Activated CD4-positive, CD25-positive, alpha-beta regulatory T cell treated with anti-CD3 and anti-CD28 coated beads, Interleukin-2, amount 50 U/mL, for 16 hours (primary cell): ENCODE measurements at regions not wholly inside any gene's neighbourhood (a gene's known extent, or its start where the extent isn't known, plus 50 kb on each side); places are given as distances from the start of the nearest gene placed in this dataset.

Experiments
- DNase-seq: peaks from one replicate; pipeline ENCODE4 v3.0.0-alpha.2; 2020; ENCODE audit warnings: low read depth, low spot score

DNA sequence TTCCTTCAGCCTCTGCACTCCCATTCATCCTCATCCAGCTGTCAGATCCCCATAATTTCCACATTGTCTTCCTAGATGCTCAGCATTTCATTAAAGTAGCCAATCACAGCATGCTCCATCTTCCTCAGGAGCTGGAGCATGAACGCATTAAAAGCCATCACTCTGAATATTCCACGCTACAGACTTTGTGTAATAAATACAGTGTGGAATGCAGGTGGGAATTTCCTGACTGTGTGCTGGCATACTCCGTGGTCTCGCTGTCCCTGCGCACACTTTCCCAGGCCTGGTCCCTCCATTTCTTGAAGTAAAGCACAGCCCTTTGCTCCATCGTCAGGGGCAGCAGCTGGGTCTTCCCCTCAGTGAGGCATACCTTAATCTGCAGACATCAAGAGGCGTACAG lies 123.7 kb upstream of the NCK2 start:
- no peak for DNase-seq

- no peak for DNase-seq
These were observed 126.4 kb upstream of the NCK2 start for GRCh38 chr2:105618351-105618659.

GRCh38 chr2:105617631-105618350 lies 126.9 kb upstream of the NCK2 start:
- no peak for DNase-seq

DNA sequence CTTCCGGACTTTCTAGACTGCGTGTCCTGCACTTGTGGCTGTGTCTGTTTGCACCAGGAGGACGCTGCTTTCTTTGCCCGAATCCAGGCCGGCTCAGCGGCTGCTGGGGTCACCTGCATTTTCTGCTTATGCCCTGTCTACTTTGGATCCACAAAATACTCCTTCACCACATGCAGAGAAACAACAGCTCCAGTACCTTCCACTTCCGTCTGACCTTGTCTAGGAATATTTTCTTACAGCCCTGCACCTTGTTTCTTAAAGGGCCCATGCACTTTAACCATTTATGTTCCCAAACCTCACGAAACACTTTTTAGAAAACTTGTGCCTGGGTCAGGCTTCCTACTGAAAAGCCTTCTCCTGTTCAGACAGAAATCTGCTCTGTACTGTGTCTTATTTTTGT lies 129.4 kb upstream of the NCK2 start:
- no peak for DNase-seq

DNA sequence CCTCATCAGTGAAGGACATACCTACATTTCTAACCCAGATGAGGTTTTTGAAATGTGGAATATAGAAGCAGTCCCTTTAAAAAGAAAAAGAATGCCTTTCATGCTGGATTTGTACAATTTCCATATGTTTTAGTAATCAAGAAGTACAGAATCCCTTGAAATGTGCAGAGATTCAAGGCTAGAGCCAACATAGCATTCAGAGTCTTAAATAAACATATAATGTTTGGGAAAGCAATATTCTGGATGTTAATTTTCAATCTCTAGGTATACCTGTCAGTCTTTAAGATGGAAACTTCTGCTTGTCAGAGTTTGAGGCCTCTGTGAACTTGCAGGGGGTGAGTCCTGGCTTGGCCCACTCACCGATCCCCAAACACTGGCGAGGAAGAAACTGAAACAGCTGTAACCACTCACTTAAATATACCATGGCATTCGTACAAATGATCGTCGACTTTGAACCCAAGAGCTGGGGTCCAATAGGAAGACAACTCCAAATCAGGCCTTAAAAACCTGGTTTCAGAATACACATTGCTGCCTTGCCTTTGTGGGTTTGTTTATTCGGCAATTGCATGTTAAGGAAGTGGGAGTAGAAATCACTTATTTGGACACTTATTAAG lies 132.8 kb upstream of the NCK2 start:
- DNase-seq: no peak

DNA sequence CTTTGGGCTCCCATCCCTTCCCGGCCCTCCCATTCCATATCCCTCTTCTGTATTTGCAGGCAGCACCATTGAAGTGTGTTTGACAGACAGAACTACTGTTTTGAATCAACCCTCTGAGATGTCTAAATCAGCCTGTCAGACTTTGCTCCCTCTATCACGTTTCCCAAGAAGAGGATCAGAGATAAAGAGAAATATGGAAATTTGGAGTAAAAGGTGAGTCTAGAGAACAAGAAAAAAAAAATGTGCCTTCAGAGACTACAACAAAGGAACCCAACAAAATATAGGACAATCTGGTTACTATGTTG lies 133.4 kb upstream of the NCK2 start:
- DNase-seq: no peak

- no peak for DNase-seq
These were observed 134.0 kb upstream of the NCK2 start for GRCh38 chr2:105610576-105611332.

DNA sequence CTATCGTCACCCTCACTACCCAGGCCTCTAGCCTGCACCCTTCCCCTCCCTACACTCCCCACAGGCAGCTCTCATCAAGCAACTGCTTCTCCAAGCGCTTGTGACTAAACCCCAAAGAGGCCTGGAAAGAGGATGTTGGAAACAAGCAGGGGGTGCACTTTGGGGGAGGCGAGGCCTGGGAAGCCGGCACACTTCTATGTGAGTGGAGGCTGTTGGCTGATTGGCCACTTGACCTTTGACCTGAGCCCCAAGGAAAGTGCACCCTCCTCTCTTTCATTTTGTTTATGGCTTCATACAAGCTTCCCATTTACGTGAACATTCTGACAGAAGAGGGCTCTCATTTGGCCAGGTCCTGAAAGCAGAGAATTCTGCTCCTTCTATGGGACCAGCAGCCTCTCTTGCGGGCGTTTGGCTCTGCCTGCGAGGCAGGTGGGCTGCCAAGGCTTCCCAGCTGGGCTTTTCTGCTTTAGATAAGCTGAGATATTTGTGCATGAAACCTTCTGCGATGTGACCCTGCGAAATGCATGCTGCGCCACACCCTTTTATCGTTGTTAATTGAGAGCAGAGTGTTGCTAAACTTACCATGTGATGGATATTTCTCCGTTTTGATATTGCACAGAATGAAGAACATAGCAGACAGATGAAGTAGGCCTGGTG lies 134.8 kb upstream of the NCK2 start:
- DNase-seq: no peak

- no peak for DNase-seq
These were observed 136.7 kb upstream of the NCK2 start for GRCh38 chr2:105607920-105608504.

DNA sequence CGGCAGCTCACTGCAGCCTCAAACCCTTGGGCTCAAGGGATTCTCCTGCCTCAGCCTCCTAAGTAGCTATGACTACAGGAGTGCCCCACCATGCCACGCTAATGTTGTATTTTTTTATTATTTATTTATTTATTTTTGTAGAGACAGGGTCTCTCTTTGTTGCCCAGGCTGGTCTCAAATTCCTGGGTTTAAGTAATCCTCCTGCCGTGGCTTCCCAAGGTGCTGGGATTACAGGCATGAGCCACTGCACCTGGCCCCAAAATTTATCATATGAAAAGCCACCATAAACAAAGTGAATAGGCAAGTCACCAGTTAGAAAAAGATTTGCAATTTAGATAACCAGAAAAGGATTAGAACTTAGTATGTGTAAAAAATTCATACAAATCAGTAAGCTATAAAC lies 138.6 kb upstream of the NCK2 start:
- no peak for DNase-seq

DNA sequence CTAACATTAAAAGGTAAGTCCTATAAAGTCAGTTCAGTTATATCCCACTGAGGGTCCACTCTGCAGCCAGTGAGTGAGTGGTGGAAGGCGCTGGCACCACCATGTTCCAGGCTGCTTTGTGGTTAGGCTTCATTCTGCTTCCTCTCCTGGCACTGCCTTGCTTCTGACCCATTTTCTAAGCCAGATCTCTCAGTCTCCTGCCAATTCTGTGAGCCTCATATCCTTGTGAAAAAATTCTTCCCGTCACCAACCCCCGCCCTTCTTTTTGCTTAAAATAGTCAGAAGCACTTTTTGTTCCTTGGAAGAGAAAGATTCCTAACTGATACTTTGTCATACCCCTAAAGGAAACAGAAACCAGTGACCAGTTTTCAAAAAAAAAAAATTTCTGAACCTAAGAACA lies 139.8 kb upstream of the NCK2 start:
- no peak for DNase-seq

DNA sequence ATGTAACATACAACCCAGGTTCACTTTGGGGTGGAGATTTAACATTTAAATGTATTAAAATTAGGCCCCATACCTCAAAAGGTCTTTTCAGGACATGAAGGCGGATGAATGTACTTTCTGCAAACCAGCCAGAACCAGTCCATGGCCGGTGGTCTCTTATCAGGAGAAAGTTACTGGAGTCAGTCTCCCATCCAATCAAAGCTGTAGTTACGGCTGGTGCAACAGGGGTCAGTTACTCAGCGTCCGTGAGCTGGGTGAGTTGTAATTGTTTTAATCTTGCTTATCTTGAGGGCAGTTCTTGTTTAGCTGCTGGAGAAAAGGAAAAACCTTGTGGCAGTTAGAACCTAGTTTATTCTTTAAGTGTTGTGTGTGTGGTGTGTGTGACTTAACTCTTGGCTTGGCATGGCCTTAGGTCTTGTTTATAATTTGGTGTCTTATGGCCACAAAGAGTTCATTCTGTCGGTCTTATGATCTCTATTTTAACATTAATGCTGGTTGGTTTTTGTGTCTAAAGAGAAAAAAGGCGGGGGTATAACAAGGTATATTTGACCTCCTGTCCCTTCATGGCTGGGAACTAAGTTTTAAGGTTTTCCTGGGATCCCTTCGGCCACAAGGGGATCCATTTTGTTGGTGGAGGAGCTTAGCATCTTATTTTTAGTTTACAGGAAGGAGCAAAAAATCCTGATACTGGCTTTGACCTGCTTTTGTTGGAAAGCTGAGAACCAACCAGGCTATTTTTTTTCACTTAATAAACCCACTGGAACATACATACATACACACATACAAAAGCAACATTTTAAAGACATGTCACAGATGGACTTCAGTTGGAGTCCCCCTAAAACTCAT lies 143.5 kb upstream of the NCK2 start:
- DNase-seq: no peak

DNA sequence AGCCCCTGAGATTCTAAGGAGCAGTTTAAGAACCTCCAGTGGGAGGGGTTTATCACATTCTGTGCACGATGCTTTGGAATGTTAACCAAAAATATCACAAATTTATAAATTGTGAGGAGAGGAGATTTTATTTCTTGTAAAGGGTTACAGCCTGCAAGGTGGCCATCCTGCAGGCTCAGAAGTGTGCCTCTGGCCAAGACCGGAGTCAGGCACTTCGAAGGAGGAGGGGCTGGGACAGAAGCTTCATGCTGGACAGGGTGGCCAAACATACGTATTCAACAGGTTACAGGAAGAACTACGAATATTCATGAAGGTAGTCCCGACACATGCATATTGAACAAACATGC lies 144.1 kb upstream of the NCK2 start:
- no peak for DNase-seq

DNA sequence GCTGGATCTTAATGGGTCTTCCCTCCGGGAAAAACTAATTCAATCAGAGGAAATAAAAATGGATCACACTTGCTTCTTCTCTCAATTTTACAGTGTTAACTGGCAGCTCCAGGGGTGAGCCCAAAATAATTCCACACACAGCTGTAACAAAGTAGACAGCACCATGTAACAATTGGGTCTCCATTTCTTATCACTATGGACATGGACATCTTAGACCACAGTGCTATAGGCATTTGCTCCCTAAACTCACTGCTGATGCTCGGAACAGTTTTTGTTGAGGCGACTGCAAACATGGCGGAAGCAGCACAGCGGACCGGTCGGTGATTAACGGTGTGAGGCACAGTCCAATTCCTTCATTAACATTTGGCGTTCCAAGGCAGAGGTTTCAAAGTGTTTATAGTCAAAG lies 144.7 kb upstream of the NCK2 start:
- no peak for DNase-seq

GRCh38 chr2:105598829-105599698 lies 145.6 kb upstream of the NCK2 start:
- DNase-seq: no peak

- DNase-seq: no peak
These were observed 146.6 kb upstream of the NCK2 start for GRCh38 chr2:105597806-105598803.

GRCh38 chr2:105597011-105597805 lies 147.5 kb upstream of the NCK2 start:
- no peak for DNase-seq

DNA sequence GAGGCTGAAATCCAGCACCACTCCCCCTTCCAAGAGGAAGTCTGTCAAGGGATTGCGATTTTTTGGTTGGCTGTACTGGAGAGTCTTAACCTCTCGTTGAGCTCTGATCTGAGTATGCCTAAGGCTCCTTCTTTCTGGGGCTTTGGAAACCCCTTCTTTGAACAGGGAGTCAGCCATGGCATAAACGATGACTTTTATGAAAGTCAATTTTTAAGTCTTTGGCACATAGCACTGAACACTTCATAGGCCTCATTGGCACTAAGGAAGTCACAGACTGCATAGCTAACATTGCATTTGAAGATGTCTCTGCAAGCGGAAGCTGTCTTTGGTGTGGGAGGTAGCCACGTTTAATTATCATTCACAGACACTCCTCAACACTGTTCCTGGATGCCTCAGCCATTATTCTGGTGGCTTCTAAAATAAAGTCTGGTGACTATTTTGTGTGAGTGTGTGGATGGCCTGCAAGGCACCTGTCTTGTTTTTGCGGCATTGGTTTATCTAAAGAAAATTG lies 148.2 kb upstream of the NCK2 start:
- DNase-seq: no peak
